HG02763 (cell line): ENCODE measurements at regions not wholly inside any gene's neighbourhood (a gene's known extent, or its start where the extent isn't known, plus 50 kb on each side); places are given as distances from the start of the nearest gene placed in this dataset.

ENCODE experiments used
- ATAC-seq: cut with Tn5 transposase; IDR thresholded peaks from one replicate; pipeline ENCODE4 v1.9.1; 2021; ENCODE audit warnings: mild to moderate bottlenecking, moderate library complexity; ENCODE audit not compliant: unreplicated experiment

DNA sequence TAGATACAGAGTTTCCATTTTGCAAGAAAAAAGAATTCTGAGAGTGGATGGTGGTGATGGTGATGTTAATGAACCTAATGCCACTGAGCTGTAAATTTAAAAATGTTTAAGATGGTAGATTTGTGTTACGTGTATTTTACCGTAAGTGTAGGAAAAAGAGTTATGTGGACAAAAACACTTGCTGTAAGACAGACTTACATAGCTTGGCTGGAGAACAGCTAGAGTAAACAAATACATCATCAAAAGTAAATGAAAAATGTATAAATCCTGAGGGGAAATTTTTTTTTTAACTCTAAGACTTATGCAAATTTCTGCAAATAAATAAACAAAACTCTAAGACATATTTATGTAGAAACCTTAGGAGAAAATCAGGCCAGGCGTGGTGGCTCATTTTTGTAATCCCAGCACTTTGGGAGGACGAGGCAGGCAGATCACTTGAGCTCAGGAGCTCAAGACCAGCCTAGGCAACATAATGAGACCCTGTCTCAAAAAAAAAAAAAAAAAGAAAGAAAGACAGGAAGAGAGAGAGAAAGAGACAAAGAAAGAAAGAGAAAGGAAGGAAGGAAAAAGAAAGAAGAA lies 66.2 kb upstream of the CDK13 start:
- no peak for ATAC-seq

GRCh38 chr7:39888171-39888853 lies 61.7 kb upstream of the CDK13 start:
- no peak for ATAC-seq

GRCh38 chr7:39890411-39890810 lies 59.6 kb upstream of the CDK13 start:
- ATAC-seq = no peak

DNA sequence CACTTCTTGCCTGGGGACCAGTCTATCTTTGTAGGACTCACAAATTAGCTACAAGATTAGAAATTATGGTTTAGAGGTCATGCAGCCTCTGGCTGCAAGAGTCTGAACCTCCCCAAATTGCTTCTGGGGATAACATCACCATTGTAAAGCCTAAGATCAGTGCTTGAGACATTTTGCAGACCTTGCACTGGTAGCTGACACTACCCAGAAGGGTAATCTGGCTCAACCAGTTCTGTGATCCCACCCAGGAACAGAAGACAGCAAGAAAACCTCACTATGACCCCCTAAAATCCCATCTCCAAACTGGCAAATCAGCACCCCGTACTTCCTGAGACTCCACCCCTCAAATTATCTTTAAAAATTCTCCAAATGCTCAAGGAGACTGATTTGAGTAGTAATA lies 58.2 kb upstream of the CDK13 start:
- ATAC-seq = no peak

GRCh38 chr7:39892361-39892760 lies 57.7 kb upstream of the CDK13 start:
- ATAC-seq = no peak

DNA sequence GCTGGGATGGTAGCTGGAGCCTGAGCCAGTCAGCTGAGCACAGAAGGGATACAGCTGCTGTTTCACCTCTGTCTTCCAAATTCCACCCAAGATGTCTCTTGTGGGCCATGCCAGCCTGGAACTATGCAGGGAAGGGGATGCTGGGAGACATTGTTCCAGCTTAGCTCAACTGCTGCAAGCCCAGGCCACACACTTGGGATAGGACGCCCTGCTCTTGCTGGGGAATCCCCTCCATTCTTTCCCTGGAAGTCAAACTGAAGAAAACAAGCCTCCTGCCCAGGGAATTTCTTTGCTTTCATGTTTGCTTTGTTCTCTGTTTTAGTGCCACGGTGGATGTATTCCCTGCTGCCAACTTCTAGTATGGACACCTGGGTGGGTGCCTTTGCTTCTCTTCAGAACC lies 55.2 kb upstream of the CDK13 start:
- ATAC-seq = no peak

DNA sequence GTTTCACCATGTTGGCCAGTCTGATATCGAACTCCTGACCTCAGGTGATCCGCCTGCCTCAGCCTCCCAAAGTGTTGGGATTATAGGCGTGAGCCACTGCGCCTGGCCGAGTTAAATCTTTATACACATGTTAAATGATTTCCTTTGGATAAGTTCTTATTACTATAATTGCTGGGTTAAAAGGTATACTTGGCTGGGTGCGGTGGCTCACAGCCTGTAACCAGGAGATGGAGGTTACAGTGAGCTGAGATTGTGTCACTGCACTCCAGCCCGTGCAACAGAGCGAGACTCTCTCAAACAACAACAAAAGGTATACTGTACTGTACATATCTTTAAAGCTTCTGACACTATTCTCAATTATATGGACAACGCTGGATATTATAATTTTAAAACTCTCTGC lies 53.2 kb upstream of the CDK13 start:
- no peak for ATAC-seq

DNA sequence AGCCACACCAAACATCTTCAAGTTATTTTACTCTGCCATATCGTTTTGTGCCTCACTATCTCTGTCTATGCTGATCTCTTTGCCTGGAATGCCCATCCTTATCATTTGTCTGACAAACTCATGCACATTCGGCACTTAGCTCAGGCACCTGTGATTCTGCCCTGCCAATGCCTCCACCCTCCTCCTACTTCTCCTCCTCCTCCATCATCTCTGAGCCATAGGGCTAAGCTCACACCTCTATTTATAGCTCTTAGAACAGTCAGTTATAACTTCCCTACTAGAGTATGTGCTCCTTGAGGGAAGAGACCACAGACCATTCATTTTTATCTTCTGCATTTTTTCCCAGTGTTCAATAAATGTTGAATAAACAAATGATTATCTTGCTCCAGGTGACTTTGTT lies 51.2 kb upstream of the CDK13 start:
- ATAC-seq = no peak
